ENCODE measurements at regions not wholly inside any gene's neighbourhood (a gene's known extent, or its start where the extent isn't known, plus 50 kb on each side); places are given as distances from the start of the nearest gene placed in this dataset.

- Histone ChIP-seq H3K27ac (ENCODE audit: insufficient read depth, low read length) (no peak overlapping the region), H3K56ac (ENCODE audit: extremely low read depth, insufficient read depth, low read length) (no peak overlapping the region), H3K36me3 (ENCODE audit: control insufficient read depth, insufficient read depth, low read length) (no peaks in the 10 kb centered on the region), H4K8ac (ENCODE audit: low read depth in 2 of 2, low read length in 2 of 2) (no peak overlapping the region), H2BK15ac (ENCODE audit: low read depth, low read length) (no peak overlapping the region), H3K23ac (ENCODE audit: low read depth, low read length) (no peak overlapping the region), H3K4me3 (ENCODE audit: insufficient read depth, low read depth, low read length) (no peak overlapping the region), H2AK5ac (ENCODE audit: low read depth, low read length) (no peak overlapping the region), H3K18ac (ENCODE audit: low read depth, low read length) (no peak overlapping the region), H2AK9ac (replicated peaks; ENCODE audit: low read depth, low read length, poor library complexity) (no peak overlapping the region), H3K4ac (ENCODE audit: low read depth, low read length) (no peak overlapping the region), H3K9ac (ENCODE audit: low read depth, low read length) (no peak overlapping the region), H4K5ac (ENCODE audit: low read depth, low read length) (no peak overlapping the region), H4K20me1 (ENCODE audit: insufficient read depth, low read length) (no peaks in the 10 kb centered on the region), H3K27me3 (ENCODE audit: control insufficient read depth, insufficient read depth, low read length) (no peaks in the 10 kb centered on the region), H3K79me1 (ENCODE audit: low read depth in 1 of 2, low read length in 2 of 2) (no peaks in the 10 kb centered on the region), H3K9me3 (ENCODE audit: control insufficient read depth, insufficient read depth, low read length) (peaks cover 2% of the 10 kb centered on the region; the same call in 1 of the 2 replicates), H3K14ac (replicated peaks; ENCODE audit: low read depth, low read length) (no peak overlapping the region), H2BK20ac (ENCODE audit: low read depth, low read length) (no peak overlapping the region), H2AFZ (replicated peaks; ENCODE audit: low read length, poor library complexity) (no peak overlapping the region), H2BK120ac (ENCODE audit: low read depth, low read length) (no peak overlapping the region), H2BK5ac (ENCODE audit: low read depth, low read length, poor library complexity, severe bottlenecking) (no peak overlapping the region), H3K9me1 (ENCODE audit: insufficient read depth, low read length) (peaks cover 3% of the 10 kb centered on the region; the same call in 1 of the 2 replicates), H4K91ac (ENCODE audit: insufficient read depth, low read depth, low read length) (no peak overlapping the region), H3K4me1 (ENCODE audit: control insufficient read depth, insufficient read depth, low read length) (peaks cover 3% of the 10 kb centered on the region; the same call in 1 of the 2 replicates), H3K4me2 (ENCODE audit: low read depth, low read length) (no peak overlapping the region)
- ATAC-seq (ENCODE audit: low read depth) (no peak), DNase-seq (no peak)
- in situ Hi-C loops (cut with MboI; ENCODE audit: low sequenced_read_pairs) (no loop called here), dilution Hi-C loops (cut with HindIII; ENCODE audit: low sequenced_read_pairs, unreplicated experiment) (no loop called here), intact Hi-C loops (cut with micrococcal nuclease) (no loop called here)
- no TSS peak for BruUV-seq (replicated peaks)
- TF ChIP-seq CHD1 (IDR thresholded peaks at IDR 0.05; ENCODE audit: low read depth, low read length) (no peak), RFX5 (IDR thresholded peaks at IDR 0.05; ENCODE audit: low read depth, low read length) (no peak), SMC3 (IDR thresholded peaks at IDR 0.05; ENCODE audit: low read depth, low read length) (no peak), POLR2A (IDR thresholded peaks at IDR 0.05; ENCODE audit: low read depth, low read length) (no peak), MAFK (IDR thresholded peaks at IDR 0.05; ENCODE audit: low read depth, low read length) (no peak), BHLHE40 (IDR thresholded peaks at IDR 0.05; ENCODE audit: low read depth, low read length) (no peak), NFE2L2 (IDR thresholded peaks at IDR 0.05; ENCODE audit: low read depth, low read length) (no peak), RCOR1 (IDR thresholded peaks at IDR 0.05; ENCODE audit: insufficient replicate concordance, low read length) (no peak), MXI1 (IDR thresholded peaks at IDR 0.05; ENCODE audit: borderline replicate concordance, low read depth, low read length) (no peak), CTCF (conservative IDR thresholded peaks at IDR 0.05; ENCODE audit: low read depth, low read length) (no peak), MAZ (IDR thresholded peaks at IDR 0.05; ENCODE audit: borderline replicate concordance, low read depth, low read length) (no peak)
- TF ChIP-seq, protein P1, sequence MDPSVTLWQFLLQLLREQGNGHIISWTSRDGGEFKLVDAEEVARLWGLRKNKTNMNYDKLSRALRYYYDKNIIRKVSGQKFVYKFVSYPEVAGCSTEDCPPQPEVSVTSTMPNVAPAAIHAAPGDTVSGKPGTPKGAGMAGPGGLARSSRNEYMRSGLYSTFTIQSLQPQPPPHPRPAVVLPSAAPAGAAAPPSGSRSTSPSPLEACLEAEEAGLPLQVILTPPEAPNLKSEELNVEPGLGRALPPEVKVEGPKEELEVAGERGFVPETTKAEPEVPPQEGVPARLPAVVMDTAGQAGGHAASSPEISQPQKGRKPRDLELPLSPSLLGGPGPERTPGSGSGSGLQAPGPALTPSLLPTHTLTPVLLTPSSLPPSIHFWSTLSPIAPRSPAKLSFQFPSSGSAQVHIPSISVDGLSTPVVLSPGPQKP (IDR thresholded peaks at IDR 0.05; ENCODE audit: borderline replicate concordance, low read depth, low read length): no peak
- TF ChIP-seq, protein P2, sequence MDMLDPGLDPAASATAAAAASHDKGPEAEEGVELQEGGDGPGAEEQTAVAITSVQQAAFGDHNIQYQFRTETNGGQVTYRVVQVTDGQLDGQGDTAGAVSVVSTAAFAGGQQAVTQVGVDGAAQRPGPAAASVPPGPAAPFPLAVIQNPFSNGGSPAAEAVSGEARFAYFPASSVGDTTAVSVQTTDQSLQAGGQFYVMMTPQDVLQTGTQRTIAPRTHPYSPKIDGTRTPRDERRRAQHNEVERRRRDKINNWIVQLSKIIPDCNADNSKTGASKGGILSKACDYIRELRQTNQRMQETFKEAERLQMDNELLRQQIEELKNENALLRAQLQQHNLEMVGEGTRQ (IDR thresholded peaks at IDR 0.05; ENCODE audit: low read depth, low read length): no peak
- ChIA-PET CTCF (no interaction called here), POLR2A (ENCODE audit: unreplicated experiment) (no interaction called here)
- 91% methylated on average over 4 of the region's 4 CpGs; no CpG with 5 or more reads in 1 of the 2 experiments for WGBS, 2 experiments (ENCODE audit: extremely low coverage in 2 of 2, insufficient read length in 1 of 2)
Observed at GRCh38 chr11:69560141-69560790, 78.8 kb downstream of the LINC01488 start.

Measured in IMR-90 (cell line).